ENCODE measurements at regions not wholly inside any gene's neighbourhood (a gene's known extent, or its start where the extent isn't known, plus 50 kb on each side); places are given as distances from the start of the nearest gene placed in this dataset.

GRCh38 chr10:90985321-90985933, 64.5 kb upstream of the ANKRD1 start:
- Histone ChIP-seq H3K4me3 (ENCODE audit: low read length) (no peak overlapping the region), H3K9me3 (ENCODE audit: control insufficient read depth, insufficient read depth, low read length) (no peaks in the 10 kb centered on the region), H3K36me3 (ENCODE audit: control insufficient read depth, insufficient read depth, low read length) (no peaks in the 10 kb centered on the region), H3K27me3 (ENCODE audit: control insufficient read depth, insufficient read depth, low read length) (no peaks in the 10 kb centered on the region), H3K27ac (ENCODE audit: low read length) (no peak overlapping the region), H3K4me1 (ENCODE audit: control insufficient read depth, insufficient read depth, low read length) (no peaks in the 10 kb centered on the region)
- H3K27me3 Mint-ChIP-seq (ENCODE audit: low read depth in 2 of 2), result peaks cover 5 to 6% of the 10 kb centered on the region in 2 donors
- no peak for DNase-seq
- no peak for TF ChIP-seq CTCF (IDR thresholded peaks at IDR 0.05)
- no peaks in the 10 kb centered on the region for H3K4me1 Mint-ChIP-seq
- H3K36me3 Mint-ChIP-seq, result no peaks in the 10 kb centered on the region
- ATAC-seq, result no peak
- intact Hi-C loops (cut with micrococcal nuclease), result no loop called here
- H3K27ac Mint-ChIP-seq, result no peak overlapping the region
- H3K9me3 Mint-ChIP-seq, result no peaks in the 10 kb centered on the region
- WGBS (ENCODE audit: insufficient coverage), result 60% methylated on average over 3 of the region's 3 CpGs
- H3K4me3 Mint-ChIP-seq, result no peak overlapping the region

DNA sequence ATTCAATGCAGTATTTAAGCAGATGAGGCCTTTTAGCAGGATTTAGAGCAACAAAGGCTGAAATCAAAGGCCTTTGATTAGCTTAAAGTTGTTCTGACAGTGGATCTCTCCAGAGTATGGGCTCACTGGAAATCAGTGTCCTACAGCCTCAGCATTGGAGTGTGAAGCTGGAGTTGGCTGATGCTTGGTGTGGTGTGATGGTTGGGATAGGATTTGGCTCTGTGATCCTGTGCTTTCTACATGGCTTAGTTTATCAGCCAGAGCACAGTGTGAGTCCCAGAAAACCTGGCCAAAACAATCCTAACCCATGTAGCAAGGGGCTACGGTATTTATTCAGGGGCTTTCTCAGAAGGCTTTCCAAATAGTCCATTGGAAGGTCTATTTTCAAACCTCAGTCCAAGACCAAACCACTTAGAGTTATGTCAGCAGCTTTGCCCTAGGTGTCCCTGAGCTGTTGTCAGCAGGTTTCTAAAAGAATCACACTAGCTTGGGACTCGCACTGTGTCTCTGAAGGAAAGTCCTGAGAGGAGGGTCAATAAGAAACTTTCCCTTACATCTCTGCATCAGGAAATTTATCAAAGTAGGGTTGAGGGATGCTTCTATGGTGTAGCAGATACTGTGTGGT, 65.4 kb upstream of the ANKRD1 start:
- Mint-ChIP-seq H3K4me3 (no peak overlapping the region), H3K27ac (no peak overlapping the region), H3K36me3 (no peaks in the 10 kb centered on the region), H3K27me3 (ENCODE audit: low read depth in 2 of 2) (peaks cover 5 to 6% of the 10 kb centered on the region in 2 donors), H3K9me3 (no peaks in the 10 kb centered on the region), H3K4me1 (no peaks in the 10 kb centered on the region)
- no peaks in the 10 kb centered on the region for H3K36me3 ChIP-seq (ENCODE audit: control insufficient read depth, insufficient read depth, low read length)
- no peak for TF ChIP-seq CTCF (IDR thresholded peaks at IDR 0.05)
- no peaks in the 10 kb centered on the region for H3K9me3 ChIP-seq (ENCODE audit: control insufficient read depth, insufficient read depth, low read length)
- no peak for DNase-seq
- intact Hi-C loops (cut with micrococcal nuclease), result no loop called here
- no peak for ATAC-seq
- H3K27me3 ChIP-seq (ENCODE audit: control insufficient read depth, insufficient read depth, low read length), result no peaks in the 10 kb centered on the region
- H3K4me1 ChIP-seq (ENCODE audit: control insufficient read depth, insufficient read depth, low read length), result no peaks in the 10 kb centered on the region
- H3K27ac ChIP-seq (ENCODE audit: low read length), result no peak overlapping the region
- 90% methylated on average over 1 of the region's 2 CpGs for WGBS (ENCODE audit: insufficient coverage)
- H3K4me3 ChIP-seq (ENCODE audit: low read length), result no peak overlapping the region

DNA sequence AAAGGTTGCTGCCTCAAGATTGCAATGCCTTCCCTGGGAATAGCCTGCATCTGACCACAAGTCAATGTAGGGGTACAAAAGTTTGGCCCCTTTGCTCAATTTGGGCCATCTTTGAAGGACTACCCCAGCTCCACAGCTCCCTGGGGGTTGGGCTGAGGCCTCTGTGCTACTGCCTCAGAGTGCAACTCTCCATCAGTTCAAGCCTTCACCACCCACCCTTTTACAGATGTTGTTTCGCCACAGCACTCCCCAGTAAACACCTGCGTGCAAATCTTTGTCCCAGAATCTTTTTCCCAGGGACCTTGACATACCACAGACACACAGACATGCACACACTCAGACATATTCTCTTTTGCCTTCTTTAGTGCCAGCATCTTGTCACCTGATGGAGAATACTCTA, 66.0 kb upstream of the ANKRD1 start:
- Histone ChIP-seq H3K4me3 (ENCODE audit: low read length) (no peak overlapping the region), H3K27ac (ENCODE audit: low read length) (no peak overlapping the region), H3K27me3 (ENCODE audit: control insufficient read depth, insufficient read depth, low read length) (no peaks in the 10 kb centered on the region), H3K4me1 (ENCODE audit: control insufficient read depth, insufficient read depth, low read length) (no peaks in the 10 kb centered on the region), H3K36me3 (ENCODE audit: control insufficient read depth, insufficient read depth, low read length) (no peaks in the 10 kb centered on the region), H3K9me3 (ENCODE audit: control insufficient read depth, insufficient read depth, low read length) (no peaks in the 10 kb centered on the region)
- no peak for DNase-seq
- Mint-ChIP-seq H3K4me3 (no peak overlapping the region), H3K27me3 (ENCODE audit: low read depth in 2 of 2) (peaks cover 5 to 6% of the 10 kb centered on the region in 2 donors), H3K9me3 (no peaks in the 10 kb centered on the region), H3K36me3 (no peaks in the 10 kb centered on the region), H3K27ac (no peak overlapping the region), H3K4me1 (no peaks in the 10 kb centered on the region)
- no peak for TF ChIP-seq CTCF (IDR thresholded peaks at IDR 0.05)
- 83% methylated on average over 2 of the region's 2 CpGs for WGBS (ENCODE audit: insufficient coverage)
- ATAC-seq, result no peak
- intact Hi-C loops (cut with micrococcal nuclease), result no loop called here

DNA sequence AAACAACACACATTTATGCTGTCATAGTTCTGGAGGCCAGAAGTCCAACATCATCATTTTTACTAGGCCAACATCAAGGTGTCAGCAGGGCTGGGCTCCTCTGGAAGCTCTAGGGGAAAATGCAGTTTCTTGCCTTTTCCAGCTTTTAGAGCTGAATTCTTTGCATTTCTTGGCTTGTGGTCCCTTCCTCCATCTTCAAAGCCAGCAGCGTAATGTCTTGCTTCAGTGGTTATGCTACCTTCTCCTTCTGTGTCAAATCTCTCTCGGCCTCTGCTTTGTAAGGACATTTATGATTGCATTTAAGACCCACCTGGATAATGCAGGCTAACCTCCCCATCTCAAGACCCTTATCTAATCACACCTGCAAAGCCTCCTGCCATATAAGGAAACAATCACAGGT, 66.5 kb upstream of the ANKRD1 start:
- 76% methylated on average over 2 of the region's 2 CpGs for WGBS (ENCODE audit: insufficient coverage)
- no peak for TF ChIP-seq CTCF (IDR thresholded peaks at IDR 0.05)
- no peaks in the 10 kb centered on the region for H3K36me3 Mint-ChIP-seq

More for the DNA sequence above, 66.5 kb upstream of the ANKRD1 start:
- no peaks in the 10 kb centered on the region for H3K9me3 Mint-ChIP-seq
- DNase-seq (no peak), ATAC-seq (no peak)
- Histone ChIP-seq H3K4me3 (ENCODE audit: low read length) (no peak overlapping the region), H3K4me1 (ENCODE audit: control insufficient read depth, insufficient read depth, low read length) (no peaks in the 10 kb centered on the region), H3K27me3 (ENCODE audit: control insufficient read depth, insufficient read depth, low read length) (no peaks in the 10 kb centered on the region), H3K27ac (ENCODE audit: low read length) (no peak overlapping the region), H3K9me3 (ENCODE audit: control insufficient read depth, insufficient read depth, low read length) (no peaks in the 10 kb centered on the region), H3K36me3 (ENCODE audit: control insufficient read depth, insufficient read depth, low read length) (no peaks in the 10 kb centered on the region)
- H3K4me3 Mint-ChIP-seq, result no peak overlapping the region
- H3K27ac Mint-ChIP-seq, result no peak overlapping the region
- H3K4me1 Mint-ChIP-seq, result no peaks in the 10 kb centered on the region
- peaks cover 5 to 6% of the 10 kb centered on the region in 2 donors for H3K27me3 Mint-ChIP-seq (ENCODE audit: low read depth in 2 of 2)
- intact Hi-C loops (cut with micrococcal nuclease), result no loop called here
